ENCODE measurements at regions not wholly inside any gene's neighbourhood (a gene's known extent, or its start where the extent isn't known, plus 50 kb on each side); places are given as distances from the start of the nearest gene placed in this dataset.

DNA sequence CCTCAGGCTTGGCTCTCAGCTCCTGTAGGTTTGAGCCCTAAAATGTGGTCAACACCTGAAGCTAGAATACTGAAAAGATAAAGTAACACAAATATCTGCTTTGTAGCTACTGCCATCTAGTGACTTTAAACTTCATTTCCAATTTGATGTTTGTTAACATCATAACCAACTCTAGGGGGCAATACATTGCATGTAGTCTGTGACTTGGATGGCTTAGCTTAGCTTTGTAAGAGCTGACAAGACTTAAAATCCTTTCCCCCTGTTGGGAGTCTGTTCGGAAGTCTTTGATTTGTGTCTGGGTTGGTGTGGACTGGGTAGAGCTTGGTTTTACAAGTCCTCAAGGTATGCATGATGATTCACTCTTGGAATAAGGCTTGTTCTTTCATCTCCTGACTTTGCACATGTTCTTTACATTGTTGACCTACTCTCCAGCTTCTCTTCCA is 51.7 kb downstream of the SCN11A start:
- Histone ChIP-seq H3K36me3 (ENCODE audit: insufficient read depth in 1 of 2, low read depth in 1 of 2) (no peaks in the 10 kb centered on the region), H3K4me3 (no peak overlapping the region), H3K27ac (no peak overlapping the region), H3K27me3 (ENCODE audit: insufficient read depth in 3 of 3, low read length in 2 of 3) (no peaks in the 10 kb centered on the region), H3K4me1 (no peaks in the 10 kb centered on the region), H3K9me3 (no peaks in the 10 kb centered on the region)
- 24 to 48% (median 30%) methylated on average over 1 of the region's 1 CpG for WGBS, 3 donors
- intact Hi-C loops (cut with DNase I), result no loop called here
- ATAC-seq (no peak), DNase-seq (no peak)
- TF ChIP-seq, protein P1, sequence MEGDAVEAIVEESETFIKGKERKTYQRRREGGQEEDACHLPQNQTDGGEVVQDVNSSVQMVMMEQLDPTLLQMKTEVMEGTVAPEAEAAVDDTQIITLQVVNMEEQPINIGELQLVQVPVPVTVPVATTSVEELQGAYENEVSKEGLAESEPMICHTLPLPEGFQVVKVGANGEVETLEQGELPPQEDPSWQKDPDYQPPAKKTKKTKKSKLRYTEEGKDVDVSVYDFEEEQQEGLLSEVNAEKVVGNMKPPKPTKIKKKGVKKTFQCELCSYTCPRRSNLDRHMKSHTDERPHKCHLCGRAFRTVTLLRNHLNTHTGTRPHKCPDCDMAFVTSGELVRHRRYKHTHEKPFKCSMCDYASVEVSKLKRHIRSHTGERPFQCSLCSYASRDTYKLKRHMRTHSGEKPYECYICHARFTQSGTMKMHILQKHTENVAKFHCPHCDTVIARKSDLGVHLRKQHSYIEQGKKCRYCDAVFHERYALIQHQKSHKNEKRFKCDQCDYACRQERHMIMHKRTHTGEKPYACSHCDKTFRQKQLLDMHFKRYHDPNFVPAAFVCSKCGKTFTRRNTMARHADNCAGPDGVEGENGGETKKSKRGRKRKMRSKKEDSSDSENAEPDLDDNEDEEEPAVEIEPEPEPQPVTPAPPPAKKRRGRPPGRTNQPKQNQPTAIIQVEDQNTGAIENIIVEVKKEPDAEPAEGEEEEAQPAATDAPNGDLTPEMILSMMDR (IDR thresholded peaks at IDR 0.05), result peak; percentile 49

DNA sequence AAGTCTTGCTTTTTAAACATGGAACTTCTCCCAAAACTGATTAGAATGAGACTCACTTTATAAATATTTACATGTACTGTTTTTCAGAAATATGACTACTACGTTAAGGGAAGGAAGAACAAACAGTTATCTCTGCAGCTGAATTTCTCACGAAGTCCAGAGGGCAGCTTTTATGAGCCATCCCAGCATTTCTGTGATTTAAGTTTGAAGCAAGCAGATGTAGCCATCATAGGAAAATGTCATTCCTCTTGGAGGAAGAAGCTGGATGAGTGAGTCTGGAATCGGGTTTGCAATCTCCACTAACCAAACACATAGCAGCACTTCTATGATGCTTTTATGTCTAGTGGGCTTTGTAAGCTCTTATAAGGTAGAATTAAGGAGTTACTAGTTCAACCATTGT is 53.7 kb downstream of the SCN11A start:
- H3K27me3 ChIP-seq (ENCODE audit: insufficient read depth in 3 of 3, low read length in 2 of 3), result no peaks in the 10 kb centered on the region
- intact Hi-C loops (cut with DNase I), result loop anchor here in 1 of 2 donors (10.0 kb wide), 1 partner anchor 263 kb away; no protein-coding TSS in a partner anchor
- no peaks in the 10 kb centered on the region for H3K9me3 ChIP-seq
- H3K27ac ChIP-seq, result no peak overlapping the region
- H3K4me1 ChIP-seq, result no peaks in the 10 kb centered on the region
- 85 to 86% (median 86%) methylated on average over 3 of the region's 3 CpGs for WGBS, 3 donors
- TF ChIP-seq, protein P1 (IDR thresholded peaks at IDR 0.05), result no peak
- ATAC-seq (no peak), DNase-seq (no peak)
- no peaks in the 10 kb centered on the region for H3K36me3 ChIP-seq (ENCODE audit: insufficient read depth in 1 of 2, low read depth in 1 of 2)
- H3K4me3 ChIP-seq, result no peak overlapping the region

DNA sequence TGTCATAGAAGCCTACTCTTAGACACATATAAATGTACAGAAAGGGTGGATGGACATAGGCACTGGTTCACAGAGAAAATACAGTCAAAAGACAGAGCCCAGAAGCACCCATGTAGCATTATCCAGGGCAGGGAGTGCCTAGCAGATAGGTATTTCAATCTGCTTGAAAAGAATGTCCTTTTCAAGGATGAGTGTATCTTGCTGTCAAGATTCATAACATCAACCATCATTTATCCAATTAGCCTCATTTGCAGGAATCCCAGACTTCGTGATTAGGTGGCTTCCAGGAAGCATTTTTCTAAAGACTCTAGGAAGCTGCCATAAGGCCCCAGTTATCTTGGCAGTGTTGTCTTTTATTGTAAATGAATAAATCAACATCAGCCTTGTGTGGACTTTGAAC is 55.6 kb downstream of the SCN11A start:
- Histone ChIP-seq H3K27ac (no peak overlapping the region), H3K36me3 (ENCODE audit: insufficient read depth in 1 of 2, low read depth in 1 of 2) (no peaks in the 10 kb centered on the region), H3K4me1 (no peaks in the 10 kb centered on the region), H3K9me3 (no peaks in the 10 kb centered on the region), H3K4me3 (no peak overlapping the region), H3K27me3 (ENCODE audit: insufficient read depth in 3 of 3, low read length in 2 of 3) (no peaks in the 10 kb centered on the region)
- WGBS, 3 donors, result 65 to 77% (median 75%) methylated on average over 1 of the region's 1 CpG
- TF ChIP-seq, protein P1 (IDR thresholded peaks at IDR 0.05), result no peak
- ATAC-seq (no peak), DNase-seq (no peak)
- intact Hi-C loops (cut with DNase I), result loop anchor here in 1 of 2 donors (10.0 kb wide), 1 partner anchor 261 kb away; no protein-coding TSS in a partner anchor

DNA sequence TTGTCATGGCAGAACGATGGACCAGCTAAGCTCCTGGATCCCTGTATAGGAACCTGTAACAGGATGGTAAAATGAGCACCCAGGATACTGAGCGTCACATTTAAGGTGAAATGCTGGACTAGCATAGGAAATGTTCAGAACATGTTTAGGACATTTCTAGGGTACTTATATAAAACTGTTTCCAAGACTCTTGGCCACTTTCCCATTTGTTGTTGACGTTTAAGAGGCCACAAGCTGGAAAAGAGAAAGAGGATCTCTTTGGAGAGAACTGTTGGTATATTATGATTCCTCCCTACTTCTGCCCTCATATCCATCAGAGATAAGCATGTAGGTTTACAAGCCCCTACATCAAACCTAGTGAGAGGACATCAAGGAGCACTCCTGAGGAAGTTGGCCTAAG is 57.5 kb downstream of the SCN11A start:
- ATAC-seq, result no peak

More for the DNA sequence above, 57.5 kb downstream of the SCN11A start:
- Histone ChIP-seq H3K27ac (no peak overlapping the region), H3K9me3 (no peaks in the 10 kb centered on the region), H3K27me3 (ENCODE audit: insufficient read depth in 3 of 3, low read length in 2 of 3) (peaks cover 0 to 2% (median 0%) of the 10 kb centered on the region in 3 donors), H3K4me1 (no peaks in the 10 kb centered on the region), H3K36me3 (ENCODE audit: insufficient read depth in 1 of 2, low read depth in 1 of 2) (no peaks in the 10 kb centered on the region), H3K4me3 (no peak overlapping the region)
- WGBS, 3 donors, result 58 to 69% (median 60%) methylated on average over 3 of the region's 3 CpGs
- intact Hi-C loops (cut with DNase I), result loop anchor here in 1 of 2 donors (10.0 kb wide), 1 partner anchor 259 kb away; no protein-coding TSS in a partner anchor
- no peak for DNase-seq
- TF ChIP-seq, protein P1 (IDR thresholded peaks at IDR 0.05), result no peak
